ENCODE measurements at regions not wholly inside any gene's neighbourhood (a gene's known extent, or its start where the extent isn't known, plus 50 kb on each side); places are given as distances from the start of the nearest gene placed in this dataset.

DNA sequence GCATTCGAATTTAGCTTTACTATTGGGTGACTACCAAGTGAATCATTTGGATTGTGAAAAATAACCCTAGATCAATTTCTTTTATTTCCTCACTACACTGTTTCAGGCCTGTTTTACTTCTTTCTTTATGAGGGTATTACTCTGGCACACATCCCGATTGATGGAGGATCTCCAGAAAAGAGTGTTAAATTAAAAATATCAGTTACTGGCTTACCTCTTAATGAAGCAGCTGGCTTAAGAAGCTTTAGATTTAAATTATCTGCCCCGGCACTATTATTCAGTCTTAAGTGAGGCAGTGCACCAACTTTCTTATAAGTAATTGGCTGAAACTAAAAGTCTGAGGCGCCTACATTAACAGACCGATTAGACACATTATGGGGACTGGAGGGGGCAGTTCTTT, 1097.4 kb downstream of the TTLL7 start:
- ATAC-seq (no peak), DNase-seq (no peak)
- Histone ChIP-seq H3K4me3 (no peak overlapping the region), H3K27ac (no peak overlapping the region), H3K27me3 (no peaks in the 10 kb centered on the region), H3K36me3 (no peaks in the 10 kb centered on the region), H3K4me1 (no peaks in the 10 kb centered on the region), H3K9me3 (no peaks in the 10 kb centered on the region)
- 65% methylated on average over 5 of the region's 5 CpGs for WGBS (ENCODE audit: insufficient coverage, low coverage, low lambda C conversion rate, missing lambda C conversion rate)
- no peak for TF ChIP-seq CTCF (IDR thresholded peaks at IDR 0.05)
- no peak for TF ChIP-seq POLR2A (IDR thresholded peaks at IDR 0.05)
- intact Hi-C loops (cut with DNase I), result no loop called here

- H3K27me3 ChIP-seq, result no peaks in the 10 kb centered on the region
- TF ChIP-seq POLR2A (IDR thresholded peaks at IDR 0.05), result no peak
- H3K9me3 ChIP-seq, result no peaks in the 10 kb centered on the region
- no peak overlapping the region for H3K4me3 ChIP-seq
- DNase-seq (no peak), ATAC-seq (no peak)
- H3K27ac ChIP-seq, result no peak overlapping the region
- 44% methylated on average over 1 of the region's 1 CpG for WGBS (ENCODE audit: insufficient coverage, low coverage, low lambda C conversion rate, missing lambda C conversion rate)
- no peaks in the 10 kb centered on the region for H3K36me3 ChIP-seq
- intact Hi-C loops (cut with DNase I), result no loop called here
- H3K4me1 ChIP-seq, result no peaks in the 10 kb centered on the region
Measured at GRCh38 chr1:82901118-82901517, 1097.8 kb downstream of the TTLL7 start.

- ATAC-seq (no peak), DNase-seq (no peak)
- Histone ChIP-seq H3K36me3 (no peaks in the 10 kb centered on the region), H3K9me3 (no peaks in the 10 kb centered on the region), H3K27ac (no peak overlapping the region), H3K27me3 (no peaks in the 10 kb centered on the region), H3K4me3 (no peak overlapping the region), H3K4me1 (no peaks in the 10 kb centered on the region)
- TF ChIP-seq CTCF (IDR thresholded peaks at IDR 0.05) (no peak), POLR2A (IDR thresholded peaks at IDR 0.05) (no peak)
- WGBS (ENCODE audit: insufficient coverage, low coverage, low lambda C conversion rate, missing lambda C conversion rate), result 51% methylated on average over 3 of the region's 3 CpGs
- intact Hi-C loops (cut with DNase I), result no loop called here
Measured at GRCh38 chr1:82899017-82899416, 1098.3 kb downstream of the ADGRL2 start.

- H3K9me3 ChIP-seq, result no peaks in the 10 kb centered on the region
- intact Hi-C loops (cut with DNase I), result no loop called here
- H3K27ac ChIP-seq, result no peak overlapping the region
- H3K27me3 ChIP-seq, result no peaks in the 10 kb centered on the region
- 20% methylated on average over 1 of the region's 1 CpG for WGBS (ENCODE audit: insufficient coverage, low coverage, low lambda C conversion rate, missing lambda C conversion rate)
- no peak overlapping the region for H3K4me3 ChIP-seq
- TF ChIP-seq POLR2A (IDR thresholded peaks at IDR 0.05) (no peak), CTCF (IDR thresholded peaks at IDR 0.05) (no peak)
- DNase-seq (no peak), ATAC-seq (no peak)
- H3K4me1 ChIP-seq, result no peaks in the 10 kb centered on the region
- H3K36me3 ChIP-seq, result no peaks in the 10 kb centered on the region
Measured at GRCh38 chr1:82897549-82897948, 1096.8 kb downstream of the ADGRL2 start.

DNA sequence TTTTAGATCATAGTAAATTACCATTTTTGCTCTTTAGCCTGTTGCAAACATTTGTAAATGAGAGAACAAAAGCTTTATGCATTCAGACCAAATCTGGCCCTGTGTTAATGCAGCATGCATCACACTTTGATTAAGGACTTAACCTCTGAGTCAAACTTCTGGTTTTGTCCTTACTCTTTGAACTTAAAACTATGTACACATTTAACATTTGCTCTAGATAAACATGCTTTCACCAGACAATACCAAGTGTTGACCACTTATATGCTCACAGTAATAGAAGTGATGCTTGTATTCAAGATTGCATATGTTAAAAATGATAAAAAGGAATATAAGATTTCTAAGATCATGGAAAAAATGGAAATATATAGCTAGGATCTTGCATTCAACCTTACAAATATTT, 1095.3 kb downstream of the ADGRL2 start:
- Histone ChIP-seq H3K27ac (no peak overlapping the region), H3K27me3 (no peaks in the 10 kb centered on the region), H3K4me3 (no peak overlapping the region), H3K4me1 (no peaks in the 10 kb centered on the region), H3K9me3 (no peaks in the 10 kb centered on the region), H3K36me3 (no peaks in the 10 kb centered on the region)
- TF ChIP-seq POLR2A (IDR thresholded peaks at IDR 0.05), result no peak
- TF ChIP-seq CTCF (IDR thresholded peaks at IDR 0.05), result no peak
- intact Hi-C loops (cut with DNase I), result no loop called here
- no peak for DNase-seq
- no peak for ATAC-seq

Data from right lobe of liver (tissue), 6 donors.